DMS114 treated with DMSO at 0.1 percent for 48 hours (cell line): ENCODE measurements at regions not wholly inside any gene's neighbourhood (a gene's known extent, or its start where the extent isn't known, plus 50 kb on each side); places are given as distances from the start of the nearest gene placed in this dataset.
"Not testable (repeated sequence)": the region's sequence is repeated elsewhere in the genome, so short reads cannot be mapped to it uniquely, and the experiment has no call there.

Experiments
- DNase-seq: peaks from one replicate; lab custom pipeline; 2025; ENCODE audit not compliant: unreplicated experiment; lab: John Stamatoyannopoulos, UW

DNA sequence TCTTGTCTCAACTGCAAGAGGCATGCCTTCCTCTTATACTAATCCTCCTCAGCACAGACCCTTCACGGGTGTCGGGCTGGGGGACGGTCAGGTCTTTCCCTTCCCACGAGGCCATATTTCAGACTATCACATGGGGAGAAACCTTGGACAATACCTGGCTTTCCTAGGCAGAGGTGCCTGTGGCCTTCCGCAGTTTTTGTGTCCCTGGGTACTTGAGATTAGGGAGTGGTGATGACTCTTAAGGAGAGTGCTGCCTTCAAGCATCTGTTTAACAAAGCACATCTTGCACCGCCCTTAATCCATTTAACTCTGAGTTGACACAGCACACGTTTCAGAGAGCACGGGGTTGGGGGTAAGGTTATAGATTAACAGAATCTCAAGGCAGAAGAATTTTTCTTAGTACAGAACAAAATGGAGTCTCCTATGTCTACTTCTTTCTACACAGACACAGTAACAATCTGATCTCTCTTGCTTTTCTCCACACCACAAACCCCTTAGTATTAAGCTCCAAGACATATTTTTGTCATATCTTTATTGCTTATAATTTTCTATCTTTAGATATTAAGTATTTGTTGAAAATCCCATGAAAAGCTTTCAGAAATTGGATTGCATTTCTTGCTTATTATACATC is 72.8 kb upstream of the LPCAT1 start:
- not testable (repeated sequence) for DNase-seq

DNA sequence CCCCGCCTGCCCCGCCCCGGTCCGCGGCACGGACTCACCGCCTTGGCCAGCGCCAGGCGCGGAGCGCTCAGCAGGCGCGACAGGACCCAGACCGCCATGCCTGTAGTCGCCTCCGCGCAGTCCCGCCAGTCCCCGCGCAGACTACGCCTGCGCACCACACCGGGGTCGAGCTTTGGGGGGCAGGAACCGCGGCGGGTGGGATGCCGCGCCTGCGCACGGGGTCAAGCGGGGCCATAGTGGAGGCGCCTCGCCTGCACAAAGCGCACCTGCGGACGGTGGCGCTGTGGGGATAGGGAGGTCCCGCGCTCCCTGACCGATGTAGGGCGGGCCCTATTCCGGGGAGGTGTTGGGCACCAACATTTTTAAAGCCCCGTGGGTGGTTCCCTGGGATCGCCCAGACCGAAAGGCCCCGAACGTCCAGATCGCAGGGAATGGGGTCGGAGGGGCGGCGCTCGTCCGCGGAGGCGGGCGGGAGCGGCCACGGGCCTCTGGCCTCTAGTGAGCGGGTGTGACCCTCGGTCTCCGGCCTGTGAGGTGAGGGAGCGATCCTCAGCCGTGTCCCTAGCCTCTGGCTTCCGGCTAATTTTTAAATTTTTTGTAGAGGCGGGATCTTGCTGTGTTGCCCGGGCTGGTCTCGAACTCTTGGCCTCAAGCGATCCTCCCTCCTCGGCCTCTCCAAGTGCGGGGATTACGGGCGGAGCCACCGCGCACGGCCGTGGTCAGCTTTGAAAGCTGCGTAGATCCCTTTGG is 70.8 kb upstream of the LPCAT1 start:
- peak; percentile 57 for DNase-seq

DNA sequence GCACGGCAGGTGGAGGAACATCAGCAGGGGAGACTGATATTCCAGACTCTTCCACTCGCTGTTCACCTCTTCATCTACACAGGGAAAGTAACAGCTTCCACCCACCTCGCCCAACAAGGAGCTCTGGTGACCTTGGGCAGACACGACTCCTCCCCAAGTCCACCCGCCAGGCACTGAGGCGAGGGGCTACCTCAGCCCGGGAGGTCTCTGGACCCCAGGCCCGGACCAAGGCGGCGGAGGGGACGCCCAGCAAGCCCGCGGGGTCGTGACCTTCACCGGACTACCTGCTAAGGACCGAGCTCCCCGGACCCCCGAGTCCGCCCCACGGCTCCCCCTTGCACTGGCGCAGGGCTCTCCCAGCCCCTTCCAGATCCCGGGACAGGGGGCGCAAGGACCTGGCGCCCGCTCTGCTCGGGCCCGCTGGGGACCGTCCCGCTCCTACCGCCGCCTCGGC is 70.2 kb upstream of the LPCAT1 start:
- no peak for DNase-seq

DNA sequence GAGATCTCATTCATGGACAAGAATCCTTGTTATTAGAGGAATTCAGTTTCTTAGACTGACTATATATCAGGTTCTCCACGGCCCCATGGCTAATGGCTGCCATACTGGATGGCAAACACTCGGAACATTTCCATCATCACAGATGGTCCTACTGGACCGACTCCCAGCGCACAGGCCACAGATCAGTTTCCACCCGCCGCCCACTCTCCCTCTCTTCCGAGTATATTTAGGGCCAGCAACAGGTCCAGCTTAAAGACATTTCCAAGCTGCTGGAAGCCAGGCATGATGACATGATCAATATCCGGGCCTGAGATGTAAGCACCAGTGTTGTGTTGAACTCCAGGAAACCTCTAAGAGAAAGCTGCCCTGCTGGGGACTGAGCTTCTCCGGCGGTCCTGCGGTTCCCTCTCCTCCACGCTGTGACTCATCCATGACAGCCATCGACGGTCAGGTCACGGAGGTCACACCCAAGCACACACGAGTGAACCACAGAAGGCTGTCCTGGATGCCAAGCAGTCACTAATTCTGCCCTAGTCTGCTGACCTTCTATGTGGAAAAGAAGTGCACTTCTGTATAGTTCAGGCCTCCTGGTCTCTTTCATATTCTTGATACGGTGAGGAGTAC is 64.4 kb upstream of the LPCAT1 start:
- DNase-seq: not testable (repeated sequence)

DNA sequence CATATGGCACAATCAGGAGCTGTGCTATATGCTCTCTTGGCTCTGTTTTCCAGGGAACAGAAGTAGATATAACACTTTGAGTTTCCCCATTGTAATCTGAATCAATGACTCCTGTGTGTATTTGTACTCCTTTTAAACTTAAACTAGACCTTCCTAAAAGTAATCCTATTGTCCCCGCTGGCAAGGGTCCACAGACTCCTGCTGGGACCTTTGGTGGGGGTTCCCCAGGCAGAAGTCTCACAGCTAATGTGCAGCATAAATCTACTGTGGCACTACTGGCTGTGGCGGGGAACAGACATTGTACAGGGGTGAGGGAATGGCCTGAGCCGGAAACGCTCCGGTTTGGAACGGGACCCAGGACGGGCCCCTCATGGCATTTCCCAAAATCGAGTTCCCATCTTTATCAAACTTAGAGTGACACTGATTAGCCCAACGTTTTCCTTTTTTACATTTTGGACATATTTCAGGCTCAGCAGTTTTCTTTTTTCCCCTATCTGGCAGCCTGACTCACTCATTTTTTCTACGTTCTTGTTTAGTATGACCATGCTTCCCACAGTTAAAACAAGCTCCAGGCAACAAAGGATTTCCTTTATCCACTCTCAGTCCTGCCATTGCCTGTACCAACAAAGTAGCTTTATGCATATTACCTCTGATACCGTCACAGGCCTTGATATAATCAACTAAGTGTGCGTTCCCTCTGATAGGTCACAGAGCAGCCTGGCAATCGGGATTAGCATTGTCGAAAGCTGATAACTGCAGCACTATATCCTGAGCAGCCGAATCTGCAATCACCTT is 59.5 kb upstream of the LPCAT1 start:
- DNase-seq: not testable (repeated sequence)

DNA sequence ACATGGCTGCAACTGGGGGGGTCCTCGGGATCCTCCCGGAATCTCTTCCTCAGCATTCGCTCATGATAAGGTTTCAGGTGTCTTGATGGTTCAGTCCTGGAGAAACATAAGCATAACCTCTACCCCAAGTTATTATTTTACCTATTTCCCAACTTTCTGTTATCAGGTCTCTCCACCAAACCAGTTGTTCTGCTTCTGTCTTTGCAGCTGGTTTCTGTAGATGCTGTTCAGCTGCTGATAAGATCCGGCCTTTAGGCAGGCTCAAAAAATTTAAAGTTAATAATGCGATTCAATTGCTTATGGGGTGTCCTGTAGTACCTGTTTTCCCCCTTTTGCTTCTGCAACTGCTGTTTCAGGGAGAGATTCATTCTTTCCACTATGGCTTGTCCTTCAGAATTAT is 55.6 kb upstream of the LPCAT1 start:
- not testable (repeated sequence) for DNase-seq

DNA sequence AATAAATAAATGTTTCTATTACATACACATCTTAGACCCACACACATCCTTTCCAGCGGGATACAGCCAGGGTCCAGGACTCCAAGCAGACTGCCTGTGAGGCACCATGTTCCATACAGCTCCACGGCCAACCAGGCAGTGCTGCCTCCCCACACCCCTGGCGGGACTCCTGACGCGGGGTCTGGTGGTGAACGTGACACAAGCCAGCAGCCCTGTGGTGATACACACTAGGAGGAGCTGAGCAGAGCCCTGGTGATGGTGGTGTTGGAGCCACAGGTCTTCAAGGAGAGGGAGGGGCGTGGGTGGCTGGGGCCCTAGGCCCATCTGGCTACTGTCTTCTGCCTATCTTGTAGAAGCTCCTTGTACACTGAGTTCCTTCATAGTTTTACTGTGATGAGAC is 53.1 kb upstream of the LPCAT1 start:
- DNase-seq: not testable (repeated sequence)

DNA sequence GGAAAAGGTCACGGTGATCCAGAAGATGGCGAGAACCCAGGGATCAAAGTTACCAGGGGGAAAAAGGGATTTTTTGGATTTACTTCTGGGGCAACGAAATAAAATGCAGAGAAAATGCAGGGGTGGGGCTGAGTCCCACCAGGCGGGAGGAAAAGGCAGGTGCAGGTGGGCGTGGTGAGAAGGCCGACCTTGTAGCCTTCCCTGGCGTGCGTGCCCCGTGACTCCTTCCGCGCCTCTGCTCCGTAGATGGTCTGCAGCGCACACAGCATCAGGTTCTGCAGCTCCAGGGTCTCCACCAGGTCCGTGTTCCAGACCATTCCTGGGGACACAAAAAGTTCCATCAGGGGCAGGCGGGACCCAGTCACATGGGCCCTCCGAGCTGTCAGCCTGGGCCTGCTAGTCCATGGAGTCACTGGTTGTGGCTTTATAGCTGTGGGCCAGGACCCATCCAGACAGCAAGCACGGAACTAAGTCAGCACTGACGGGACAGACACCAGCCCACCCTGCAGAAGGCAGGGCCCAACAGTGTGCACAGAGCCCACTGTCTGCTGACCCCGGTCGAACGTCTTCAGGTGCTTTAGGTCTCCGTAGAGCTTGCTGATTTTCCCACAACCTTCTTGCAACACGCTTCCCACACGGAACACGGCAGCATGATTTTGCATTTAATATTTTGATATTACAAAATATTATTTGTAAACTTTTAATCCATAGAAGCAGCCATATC is 52.4 kb upstream of the LPCAT1 start:
- DNase-seq: not testable (repeated sequence)

DNA sequence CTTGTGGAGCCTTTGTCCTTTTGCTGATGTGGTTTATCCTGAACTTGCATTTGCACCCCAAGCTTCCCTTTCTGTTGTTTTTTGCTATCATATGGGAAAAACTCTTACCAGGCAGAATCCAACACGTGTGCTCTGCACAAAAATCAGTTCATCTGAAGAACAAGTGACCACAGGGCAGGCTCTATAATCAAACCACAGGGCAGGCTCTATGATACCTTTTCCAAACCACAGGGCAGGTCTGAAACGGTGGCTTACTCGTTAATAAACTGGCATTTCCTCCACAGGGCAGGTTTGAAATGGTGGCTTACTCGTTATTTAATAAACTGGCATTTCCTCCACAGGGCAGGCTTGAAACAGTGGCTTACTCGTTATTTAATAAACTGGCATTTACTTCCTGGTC is 51.7 kb upstream of the LPCAT1 start:
- DNase-seq: not testable (repeated sequence)

DNA sequence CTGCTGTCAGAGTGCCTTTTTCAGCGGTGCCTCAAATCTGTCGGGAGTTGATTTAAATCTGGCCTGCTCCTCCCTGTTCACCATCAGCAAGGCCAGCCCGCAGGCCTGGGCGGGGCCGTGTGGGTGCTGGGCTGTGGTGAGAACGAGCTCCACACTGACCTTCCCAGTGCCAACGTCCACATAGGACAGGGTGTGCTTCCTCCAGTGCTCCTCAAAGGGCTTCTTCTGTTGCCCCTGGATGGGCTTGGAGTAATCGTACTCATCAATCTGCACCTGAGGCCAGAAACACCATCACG is 50.2 kb upstream of the LPCAT1 start:
- DNase-seq: not testable (repeated sequence)

DNA sequence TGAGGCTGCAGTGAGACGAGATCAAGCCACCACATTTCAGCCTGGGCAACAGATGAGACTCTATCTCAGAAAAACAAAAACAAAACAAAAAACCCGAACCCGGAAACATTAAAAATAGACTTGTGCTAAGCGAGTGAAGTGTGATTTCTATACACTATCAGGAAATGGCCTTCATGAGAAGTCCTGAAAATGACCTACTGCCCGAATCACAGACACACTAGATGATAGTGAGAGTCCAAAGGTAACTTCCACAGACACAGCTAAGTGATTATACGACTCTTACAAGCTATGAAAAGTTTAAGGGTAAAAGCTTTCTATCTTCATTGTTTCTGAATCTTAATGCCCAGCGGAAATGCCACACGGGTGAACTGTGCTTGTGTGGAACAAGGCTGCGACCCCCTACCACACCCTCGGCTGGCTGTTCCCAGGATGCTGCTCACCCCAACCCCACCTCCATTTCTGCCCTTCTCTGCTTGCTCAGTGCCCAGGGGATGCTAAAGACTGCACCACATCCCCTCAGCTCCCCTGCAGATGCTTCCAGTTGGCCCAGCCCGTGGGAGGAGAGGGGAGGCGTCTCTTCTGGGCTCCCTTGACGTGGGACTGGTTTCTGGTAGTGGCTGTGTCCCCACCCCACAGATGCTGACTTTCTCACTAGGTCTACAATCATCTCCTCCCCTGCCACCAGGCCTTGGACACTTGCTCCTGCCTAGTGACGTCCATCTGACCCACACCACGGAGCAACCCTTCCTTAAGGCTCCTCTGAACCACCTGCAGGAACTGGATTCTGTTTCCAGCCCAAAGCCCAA is 49.7 kb upstream of the LPCAT1 start:
- not testable (repeated sequence) for DNase-seq
